C4-2B (cell line): ENCODE measurements at regions not wholly inside any gene's neighbourhood (a gene's known extent, or its start where the extent isn't known, plus 50 kb on each side); places are given as distances from the start of the nearest gene placed in this dataset.

ENCODE experiments used
- ZFX ChIP-seq: fragments of 450-650 bp; IDR thresholded peaks from 2 replicates; pipeline ENCODE4 v1.6.1; 2017
- TF ChIP-seq, protein P1 (sequence below): fragments of 450-650 bp; conservative IDR thresholded peaks from 2 replicates; pipeline ENCODE4 v1.5.1; 2017; ENCODE audit warnings: mild to moderate bottlenecking

DNA sequence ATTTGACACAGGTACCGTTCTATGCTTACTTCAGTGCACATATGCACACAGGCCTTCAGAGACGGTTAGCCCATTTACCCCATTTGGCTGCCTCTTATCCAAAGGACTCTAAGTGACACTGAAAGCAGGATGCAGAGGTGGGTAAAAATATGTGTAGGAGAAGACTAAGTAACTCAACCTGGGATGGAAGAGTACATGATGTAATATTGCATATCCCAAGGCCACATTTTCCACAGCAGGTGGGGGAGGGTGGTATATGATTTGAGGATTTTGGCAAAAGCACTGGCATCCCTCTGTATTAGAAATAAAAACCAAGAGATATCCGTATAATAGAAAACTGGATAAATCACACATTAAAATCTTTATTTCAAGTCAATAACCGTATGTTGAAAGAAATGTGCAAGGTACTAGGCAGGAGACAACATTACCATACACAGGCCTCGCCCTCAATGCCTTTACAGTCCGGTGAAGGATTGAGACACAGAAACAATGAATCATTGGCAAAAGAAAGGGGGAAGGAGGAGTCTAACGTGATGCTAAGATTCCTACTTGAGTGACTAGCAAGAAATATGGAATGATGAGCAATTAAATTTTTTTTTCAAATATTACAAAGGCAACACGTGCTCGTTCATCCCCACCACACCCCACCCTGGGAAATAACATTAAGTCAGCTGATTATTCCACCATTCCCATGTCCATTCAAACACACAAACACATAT lies 161.0 kb upstream of the RASGEF1B start:
- TF ChIP-seq, protein P1, sequence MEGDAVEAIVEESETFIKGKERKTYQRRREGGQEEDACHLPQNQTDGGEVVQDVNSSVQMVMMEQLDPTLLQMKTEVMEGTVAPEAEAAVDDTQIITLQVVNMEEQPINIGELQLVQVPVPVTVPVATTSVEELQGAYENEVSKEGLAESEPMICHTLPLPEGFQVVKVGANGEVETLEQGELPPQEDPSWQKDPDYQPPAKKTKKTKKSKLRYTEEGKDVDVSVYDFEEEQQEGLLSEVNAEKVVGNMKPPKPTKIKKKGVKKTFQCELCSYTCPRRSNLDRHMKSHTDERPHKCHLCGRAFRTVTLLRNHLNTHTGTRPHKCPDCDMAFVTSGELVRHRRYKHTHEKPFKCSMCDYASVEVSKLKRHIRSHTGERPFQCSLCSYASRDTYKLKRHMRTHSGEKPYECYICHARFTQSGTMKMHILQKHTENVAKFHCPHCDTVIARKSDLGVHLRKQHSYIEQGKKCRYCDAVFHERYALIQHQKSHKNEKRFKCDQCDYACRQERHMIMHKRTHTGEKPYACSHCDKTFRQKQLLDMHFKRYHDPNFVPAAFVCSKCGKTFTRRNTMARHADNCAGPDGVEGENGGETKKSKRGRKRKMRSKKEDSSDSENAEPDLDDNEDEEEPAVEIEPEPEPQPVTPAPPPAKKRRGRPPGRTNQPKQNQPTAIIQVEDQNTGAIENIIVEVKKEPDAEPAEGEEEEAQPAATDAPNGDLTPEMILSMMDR, result no peak
- TF ChIP-seq ZFX, result no peak
